ENCODE measurements at regions not wholly inside any gene's neighbourhood (a gene's known extent, or its start where the extent isn't known, plus 50 kb on each side); places are given as distances from the start of the nearest gene placed in this dataset.

DNA sequence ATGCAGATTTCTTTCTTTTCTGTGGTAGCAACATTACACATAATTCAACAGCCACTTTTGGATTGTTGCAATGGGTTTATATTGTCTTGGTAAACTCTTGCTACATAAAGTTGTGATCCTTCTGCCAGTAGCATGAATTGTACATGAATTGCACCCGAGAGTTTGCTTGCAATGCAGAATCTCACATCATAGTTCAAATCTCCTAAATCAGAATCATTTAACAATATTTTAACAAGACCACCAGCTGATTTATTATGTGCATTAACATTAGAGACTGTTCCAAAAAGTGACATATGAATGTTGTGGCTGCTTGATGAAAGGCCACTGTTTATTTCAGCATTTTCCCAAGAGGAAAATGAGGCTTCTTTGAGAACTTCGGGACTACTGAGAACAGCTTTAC is 1491.8 kb upstream of the NUDT12 start:
- TF ChIP-seq, protein P1, sequence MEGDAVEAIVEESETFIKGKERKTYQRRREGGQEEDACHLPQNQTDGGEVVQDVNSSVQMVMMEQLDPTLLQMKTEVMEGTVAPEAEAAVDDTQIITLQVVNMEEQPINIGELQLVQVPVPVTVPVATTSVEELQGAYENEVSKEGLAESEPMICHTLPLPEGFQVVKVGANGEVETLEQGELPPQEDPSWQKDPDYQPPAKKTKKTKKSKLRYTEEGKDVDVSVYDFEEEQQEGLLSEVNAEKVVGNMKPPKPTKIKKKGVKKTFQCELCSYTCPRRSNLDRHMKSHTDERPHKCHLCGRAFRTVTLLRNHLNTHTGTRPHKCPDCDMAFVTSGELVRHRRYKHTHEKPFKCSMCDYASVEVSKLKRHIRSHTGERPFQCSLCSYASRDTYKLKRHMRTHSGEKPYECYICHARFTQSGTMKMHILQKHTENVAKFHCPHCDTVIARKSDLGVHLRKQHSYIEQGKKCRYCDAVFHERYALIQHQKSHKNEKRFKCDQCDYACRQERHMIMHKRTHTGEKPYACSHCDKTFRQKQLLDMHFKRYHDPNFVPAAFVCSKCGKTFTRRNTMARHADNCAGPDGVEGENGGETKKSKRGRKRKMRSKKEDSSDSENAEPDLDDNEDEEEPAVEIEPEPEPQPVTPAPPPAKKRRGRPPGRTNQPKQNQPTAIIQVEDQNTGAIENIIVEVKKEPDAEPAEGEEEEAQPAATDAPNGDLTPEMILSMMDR (conservative IDR thresholded peaks at IDR 0.05; ENCODE audit: low read depth, low read length): no peak
- no peak for TF ChIP-seq EZH2 (IDR thresholded peaks at IDR 0.05; ENCODE audit: borderline replicate concordance, low read depth, low read length, poor library complexity, severe bottlenecking)

All from A673 (cell line).